GM21526 (cell line): ENCODE measurements at regions not wholly inside any gene's neighbourhood (a gene's known extent, or its start where the extent isn't known, plus 50 kb on each side); places are given as distances from the start of the nearest gene placed in this dataset.
"Not testable (repeated sequence)": the region's sequence is repeated elsewhere in the genome, so short reads cannot be mapped to it uniquely, and the experiment has no call there.

Source experiments
- ATAC-seq: cut with Tn5 transposase; IDR thresholded peaks from one replicate; pipeline ENCODE4 v1.9.1; 2021; ENCODE audit warnings: moderate library complexity; ENCODE audit not compliant: unreplicated experiment, low FRiP score

- no peak for ATAC-seq
These were observed 849.9 kb upstream of the EPHA7 start for GRCh38 chr6:94269256-94269655.

GRCh38 chr6:94260765-94261164, 841.4 kb upstream of the EPHA7 start:
- no peak for ATAC-seq

GRCh38 chr6:94254689-94255088, 835.3 kb upstream of the EPHA7 start:
- ATAC-seq: no peak

- no peak for ATAC-seq
These were observed 832.5 kb upstream of the EPHA7 start for GRCh38 chr6:94251878-94252277.

GRCh38 chr6:94245395-94245794, 826.0 kb upstream of the EPHA7 start:
- no peak for ATAC-seq

- no peak for ATAC-seq
These were observed 819.5 kb upstream of the EPHA7 start for GRCh38 chr6:94238868-94239267.

DNA sequence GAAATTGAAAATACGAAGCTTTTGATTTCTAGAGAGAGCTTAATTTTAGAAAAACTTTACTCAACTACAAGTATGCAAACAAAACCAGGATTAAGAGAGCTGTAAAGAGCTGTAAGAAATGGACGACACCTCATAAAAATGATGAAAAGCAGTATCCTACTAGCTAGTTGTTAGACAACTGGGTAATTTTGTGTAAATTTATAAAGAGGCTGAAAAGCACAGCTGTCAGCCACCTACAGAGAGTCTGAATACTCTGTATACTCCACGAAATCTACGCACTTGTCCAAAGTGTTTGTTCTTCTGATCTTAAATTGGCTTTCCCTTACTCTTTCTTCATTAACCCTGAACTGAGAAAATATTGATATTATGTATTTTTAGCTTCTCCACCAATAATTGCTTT, 808.4 kb upstream of the EPHA7 start:
- no peak for ATAC-seq

- ATAC-seq: no peak
These were observed 798.5 kb upstream of the EPHA7 start for GRCh38 chr6:94217836-94218235.

DNA sequence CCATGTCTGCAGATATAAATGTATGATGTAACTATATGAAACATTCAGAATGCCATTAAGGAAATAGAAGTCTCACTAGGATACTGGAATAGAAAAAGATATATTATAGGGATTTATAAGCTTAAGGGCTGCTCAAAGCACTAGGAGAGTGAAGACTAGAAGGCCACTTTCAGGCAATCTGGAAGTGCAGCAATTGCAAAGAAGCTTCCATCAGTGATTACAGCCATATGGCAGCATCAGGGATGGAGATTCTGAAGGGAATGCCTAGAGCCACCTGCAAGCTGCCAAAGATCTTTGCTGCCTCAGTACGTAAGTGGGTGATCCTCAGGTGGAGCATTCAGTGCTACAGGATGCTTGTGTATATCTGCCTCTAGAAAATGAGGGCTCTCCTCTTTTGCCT, 796.2 kb upstream of the EPHA7 start:
- no peak for ATAC-seq

DNA sequence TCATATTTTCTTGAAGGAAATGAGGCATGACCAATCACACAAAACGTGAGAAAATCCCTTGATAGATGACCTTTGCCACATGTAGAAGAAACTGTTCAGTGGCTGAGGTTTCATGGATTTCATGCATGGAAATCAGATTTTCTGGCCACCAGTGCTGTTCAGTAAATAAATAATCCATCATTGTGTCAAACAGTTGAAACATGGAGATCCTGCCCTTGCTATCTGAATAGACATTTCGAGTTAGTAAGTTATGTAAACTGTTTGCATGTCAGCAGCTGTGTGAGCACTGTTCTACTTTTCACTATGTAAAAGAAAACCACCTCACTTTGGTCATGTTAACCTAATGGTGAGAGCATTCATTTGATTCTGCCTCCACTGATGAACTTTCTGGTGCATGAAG, 793.9 kb upstream of the EPHA7 start:
- no peak for ATAC-seq

- no peak for ATAC-seq
These were observed 777.5 kb upstream of the EPHA7 start for GRCh38 chr6:94196891-94197290.

- ATAC-seq: no peak
These were observed 770.7 kb upstream of the EPHA7 start for GRCh38 chr6:94190030-94190429.

DNA sequence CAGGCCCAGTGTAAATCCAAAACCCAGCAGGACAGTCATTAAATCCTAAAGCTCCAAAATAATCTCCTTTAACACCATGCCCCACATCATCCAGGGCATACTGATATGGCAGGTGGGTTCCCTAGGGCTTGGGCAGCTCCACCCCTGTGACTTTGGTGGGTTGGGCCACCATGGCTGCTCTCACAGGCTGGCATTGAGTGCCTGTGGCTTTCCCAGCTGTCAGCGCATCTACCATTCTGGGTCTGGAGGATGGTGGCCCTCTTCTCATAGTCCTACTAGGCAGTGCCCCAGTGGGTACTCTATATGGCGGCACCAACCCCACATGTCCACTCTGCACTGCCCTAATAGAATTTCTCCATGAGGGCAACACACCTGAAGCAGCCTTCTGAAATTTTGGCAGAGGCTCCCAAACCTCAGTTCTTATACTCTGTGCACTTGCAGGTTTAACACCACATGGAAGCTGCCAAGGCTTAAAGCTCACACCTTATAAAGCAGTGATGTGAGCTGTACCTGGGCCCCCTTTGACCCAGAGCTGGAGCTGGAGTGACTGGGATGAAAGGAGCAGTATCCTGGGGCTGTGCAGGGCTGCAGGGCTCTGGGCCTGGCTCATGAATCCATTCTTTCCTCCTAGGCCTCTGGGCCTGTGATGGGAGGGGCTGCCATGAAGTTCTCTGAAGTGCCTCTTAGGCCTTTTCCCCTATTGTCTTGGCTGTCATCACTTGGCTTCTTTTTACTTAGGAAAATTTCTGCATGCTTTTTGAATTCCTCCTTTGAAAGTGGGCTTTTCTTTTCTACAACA, 765.5 kb upstream of the EPHA7 start:
- ATAC-seq: no peak

DNA sequence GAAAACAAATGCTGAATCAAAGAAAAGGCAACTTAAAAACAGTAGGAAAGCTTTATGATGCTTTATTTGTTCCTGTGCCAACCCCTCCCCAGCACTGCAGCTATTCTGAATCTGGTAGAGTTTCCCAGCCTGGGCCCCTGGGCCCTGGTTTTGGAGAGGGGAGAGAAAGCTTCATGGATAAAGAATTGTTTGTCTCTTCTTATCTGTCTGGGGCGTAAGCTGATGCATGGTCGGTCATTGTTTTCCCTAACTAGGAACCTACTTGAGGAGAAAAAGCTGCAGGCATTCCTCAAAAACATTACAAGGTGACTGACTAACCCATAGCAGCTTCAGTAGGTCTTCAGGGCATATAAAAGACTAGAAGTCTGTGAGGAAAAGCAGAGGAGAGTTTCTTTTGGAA, 758.1 kb upstream of the EPHA7 start:
- ATAC-seq: no peak

GRCh38 chr6:94175465-94175864, 756.1 kb upstream of the EPHA7 start:
- ATAC-seq: no peak

DNA sequence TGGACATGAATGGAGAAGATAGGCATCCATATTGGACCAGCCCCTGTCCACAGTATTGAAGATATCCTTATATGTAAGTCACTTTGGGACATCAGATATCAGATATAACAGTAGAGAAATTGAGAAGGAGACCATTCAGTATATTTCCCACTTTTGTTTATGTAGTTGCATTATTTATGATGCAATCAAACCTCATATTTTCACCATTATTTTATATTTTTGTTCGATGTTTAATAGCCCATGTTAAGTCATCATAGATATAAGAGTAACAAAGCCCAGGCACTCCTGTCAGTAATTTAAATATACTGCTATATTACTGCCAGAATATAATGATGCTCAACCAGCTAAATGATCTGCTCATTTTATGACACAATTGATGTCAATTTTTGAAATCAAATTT, 744.5 kb upstream of the EPHA7 start:
- ATAC-seq: no peak

DNA sequence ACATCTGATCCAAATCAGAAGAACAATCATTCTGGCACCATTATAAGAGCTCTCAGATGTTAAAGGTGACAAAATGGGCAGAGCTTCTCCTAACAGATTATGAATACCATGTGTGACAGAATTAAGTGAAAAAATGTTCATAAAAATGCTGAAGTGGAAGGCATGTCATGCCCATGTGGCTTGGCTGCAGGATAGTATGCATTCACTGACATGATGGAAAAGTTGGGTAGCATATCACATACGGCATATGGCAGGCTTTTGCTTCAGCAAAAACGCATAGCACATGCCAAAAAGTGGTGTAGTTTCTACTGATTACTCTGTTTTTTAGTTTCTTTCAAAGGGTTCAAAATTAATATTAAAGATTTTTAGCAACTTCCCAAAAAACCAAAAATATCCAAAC, 731.5 kb upstream of the EPHA7 start:
- ATAC-seq: no peak

DNA sequence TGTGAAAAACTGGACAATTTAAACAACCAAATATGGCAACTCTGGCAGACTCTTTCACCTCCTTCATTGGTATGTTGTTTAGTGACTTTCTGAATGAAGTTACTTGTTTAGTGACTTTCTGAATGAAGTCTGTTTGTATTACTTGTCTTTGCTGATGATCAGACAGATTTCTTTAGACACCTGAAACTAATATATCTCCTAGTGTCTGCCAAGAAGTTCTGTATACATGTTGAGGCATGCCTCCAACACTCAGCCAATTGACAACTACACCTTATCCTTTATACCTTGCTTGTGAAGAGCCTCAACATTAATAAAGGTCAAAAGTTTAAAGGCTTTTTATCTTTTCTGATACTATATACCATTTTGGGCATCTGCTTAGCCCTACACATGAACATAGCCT, 725.4 kb upstream of the EPHA7 start:
- no peak for ATAC-seq

DNA sequence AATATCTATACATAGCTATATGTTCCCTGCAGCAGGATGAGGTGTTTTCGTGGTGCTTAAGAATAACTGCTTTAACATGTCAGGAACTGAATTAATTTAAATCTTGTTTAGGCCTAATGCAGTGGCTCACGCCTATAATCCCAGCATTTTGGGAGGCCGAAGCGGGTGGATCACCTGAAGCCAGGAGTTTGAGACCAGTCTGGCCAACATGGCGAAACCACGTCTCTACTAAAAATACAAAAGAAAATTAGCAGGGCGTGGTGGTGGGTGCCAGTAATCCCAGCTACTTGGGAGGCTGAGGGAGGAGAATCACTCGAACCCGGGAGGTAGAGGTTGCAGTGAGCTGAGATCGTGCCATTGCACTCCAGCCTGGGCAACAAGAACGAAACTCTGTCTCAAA, 717.8 kb upstream of the EPHA7 start:
- not testable (repeated sequence) for ATAC-seq

DNA sequence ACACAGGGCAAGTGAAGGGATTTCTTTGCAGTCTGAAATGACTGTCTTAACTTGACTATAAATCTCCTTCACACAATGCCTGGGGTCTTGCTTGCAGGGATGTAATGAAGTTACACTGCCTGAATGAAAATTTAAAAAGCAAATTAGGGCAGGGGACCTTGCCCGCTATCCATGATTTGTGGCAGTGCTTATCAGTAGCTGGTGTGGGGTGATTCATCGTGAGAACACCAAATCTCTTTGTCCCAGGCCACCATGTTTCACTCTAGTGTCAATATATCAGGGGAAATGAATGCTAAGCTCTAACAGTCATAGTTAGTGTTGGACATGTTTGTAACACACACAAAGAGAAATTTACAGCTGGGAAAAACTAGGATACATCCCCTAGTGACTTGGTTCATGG, 713.7 kb upstream of the EPHA7 start:
- ATAC-seq: no peak

DNA sequence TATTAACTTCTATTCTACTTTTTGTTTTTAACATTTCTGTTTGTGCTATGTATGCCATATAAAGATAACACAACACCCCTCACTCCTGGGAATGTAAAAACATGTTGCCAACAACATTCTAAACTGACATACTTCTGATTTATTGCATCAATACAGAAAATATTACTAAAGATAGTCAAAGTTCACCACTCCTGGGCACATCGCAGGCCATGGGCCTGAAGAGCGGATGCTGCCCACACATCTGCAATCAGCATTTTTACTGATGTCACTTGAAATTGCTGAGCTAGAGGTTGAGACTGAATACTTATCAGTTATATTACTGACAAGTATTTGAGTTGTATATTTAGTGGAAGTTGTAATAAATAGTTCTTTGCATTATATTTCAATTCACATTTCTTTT, 711.9 kb upstream of the EPHA7 start:
- no peak for ATAC-seq

DNA sequence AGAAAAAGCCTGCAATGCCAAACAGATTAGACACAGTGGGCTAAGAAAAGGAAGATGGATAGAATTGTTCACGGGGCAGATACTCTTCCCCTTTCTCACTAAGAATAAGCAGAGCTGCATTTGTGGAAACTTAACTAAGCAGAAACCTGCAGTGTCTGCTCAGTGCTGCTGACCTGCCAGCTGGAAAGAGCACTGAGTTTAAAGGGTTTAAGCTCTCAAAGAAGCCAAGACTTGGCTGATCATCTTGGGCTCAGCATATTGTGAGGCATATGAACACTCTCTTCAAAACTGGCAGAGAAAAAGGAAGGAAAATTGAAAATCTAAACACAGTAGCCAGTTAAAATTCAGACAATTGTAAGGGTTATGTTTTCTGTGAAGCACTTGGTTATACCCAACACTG, 711.1 kb upstream of the EPHA7 start:
- ATAC-seq: no peak

DNA sequence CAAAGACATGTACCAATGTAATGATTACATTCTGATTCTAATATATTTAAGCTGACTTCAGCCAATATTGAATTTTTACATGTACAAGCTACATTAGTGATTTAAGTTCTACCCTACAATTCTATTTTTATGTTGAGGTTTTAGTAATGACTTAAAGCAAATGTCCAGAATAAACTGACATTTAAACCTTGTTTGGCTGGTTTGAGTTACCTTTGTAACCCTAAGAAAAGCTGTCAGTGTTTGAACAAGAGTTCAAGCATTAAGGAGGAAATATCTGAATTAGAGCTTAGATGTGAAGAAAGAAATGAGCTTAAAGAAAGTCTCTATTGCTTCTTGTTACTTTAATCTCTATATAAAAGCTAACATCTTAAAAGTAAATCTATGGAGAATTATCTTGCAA, 710.6 kb upstream of the EPHA7 start:
- no peak for ATAC-seq
